NCI-H82 treated with DMSO at 0.1 percent for 48 hours (cell line): ENCODE measurements at regions not wholly inside any gene's neighbourhood (a gene's known extent, or its start where the extent isn't known, plus 50 kb on each side); places are given as distances from the start of the nearest gene placed in this dataset.
A peak's percentile ranks its signal among the peaks of the same experiment; 100 is the strongest.

Source experiments
- DNase-seq: peaks from one replicate; lab custom pipeline; 2025; ENCODE audit not compliant: unreplicated experiment; lab: John Stamatoyannopoulos, UW

- peak; percentile 91 for DNase-seq
Measured at GRCh38 chr5:109917154-109917546, 227.4 kb downstream of the MAN2A1 start.

GRCh38 chr5:109917966-109918365, 228.2 kb downstream of the MAN2A1 start:
- DNase-seq: no peak

GRCh38 chr5:109920736-109921135, 231.0 kb downstream of the MAN2A1 start:
- DNase-seq: no peak

GRCh38 chr5:109921735-109922380, 232.1 kb downstream of the MAN2A1 start:
- peak; percentile 90 for DNase-seq

GRCh38 chr5:109922381-109922995, 232.8 kb downstream of the MAN2A1 start:
- DNase-seq: no peak

- DNase-seq: no peak
Measured at GRCh38 chr5:109923205-109923604, 233.5 kb downstream of the MAN2A1 start.

GRCh38 chr5:109924237-109925107, 234.7 kb downstream of the MAN2A1 start:
- no peak for DNase-seq

- DNase-seq: no peak
Measured at GRCh38 chr5:109927639-109928038, 237.9 kb downstream of the MAN2A1 start.

- DNase-seq: no peak
Measured at GRCh38 chr5:109928046-109928445, 238.3 kb downstream of the MAN2A1 start.

- DNase-seq: no peak
Measured at GRCh38 chr5:109928811-109929210, 239.1 kb downstream of the MAN2A1 start.

- peak; percentile 25 for DNase-seq
Measured at GRCh38 chr5:109929376-109929775, 239.6 kb downstream of the MAN2A1 start.

GRCh38 chr5:109929911-109930310, 240.2 kb downstream of the MAN2A1 start:
- no peak for DNase-seq

- no peak for DNase-seq
Measured at GRCh38 chr5:109931049-109931780, 241.5 kb downstream of the MAN2A1 start.

- no peak for DNase-seq
Measured at GRCh38 chr5:109935833-109936490, 246.2 kb downstream of the MAN2A1 start.

- DNase-seq: no peak
Measured at GRCh38 chr5:109936996-109937395, 247.3 kb downstream of the MAN2A1 start.

- no peak for DNase-seq
Measured at GRCh38 chr5:109937951-109938350, 248.2 kb downstream of the MAN2A1 start.

- DNase-seq: no peak
Measured at GRCh38 chr5:109938453-109938852, 248.7 kb downstream of the MAN2A1 start.

GRCh38 chr5:109939116-109939682, 249.5 kb downstream of the MAN2A1 start:
- DNase-seq: no peak

GRCh38 chr5:109942646-109943045, 252.9 kb downstream of the MAN2A1 start:
- DNase-seq: no peak

- no peak for DNase-seq
Measured at GRCh38 chr5:109943701-109944235, 254.0 kb downstream of the MAN2A1 start.
